ENCODE measurements at regions not wholly inside any gene's neighbourhood (a gene's known extent, or its start where the extent isn't known, plus 50 kb on each side); places are given as distances from the start of the nearest gene placed in this dataset.

DNA sequence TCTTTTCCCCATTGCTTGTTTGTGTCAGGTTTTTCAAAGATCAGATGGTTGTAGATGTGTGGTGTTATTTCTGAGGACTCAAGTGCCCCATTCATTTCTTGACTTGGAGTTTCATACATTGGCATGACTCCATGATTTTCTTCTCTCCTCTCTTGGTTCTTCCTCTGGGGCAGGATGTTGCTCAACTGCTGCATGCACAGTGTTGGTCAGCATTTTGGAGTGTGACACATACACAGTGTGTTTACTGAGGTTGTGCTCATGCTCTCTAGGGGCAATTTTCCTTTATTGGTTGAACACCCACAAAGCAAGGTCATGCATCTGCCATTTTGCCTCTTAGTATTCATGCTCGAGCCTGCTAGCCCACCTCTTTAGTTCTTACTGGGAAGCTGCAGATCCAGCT lies 1993.8 kb downstream of the ARAP2 start:
- TF ChIP-seq, protein P1, sequence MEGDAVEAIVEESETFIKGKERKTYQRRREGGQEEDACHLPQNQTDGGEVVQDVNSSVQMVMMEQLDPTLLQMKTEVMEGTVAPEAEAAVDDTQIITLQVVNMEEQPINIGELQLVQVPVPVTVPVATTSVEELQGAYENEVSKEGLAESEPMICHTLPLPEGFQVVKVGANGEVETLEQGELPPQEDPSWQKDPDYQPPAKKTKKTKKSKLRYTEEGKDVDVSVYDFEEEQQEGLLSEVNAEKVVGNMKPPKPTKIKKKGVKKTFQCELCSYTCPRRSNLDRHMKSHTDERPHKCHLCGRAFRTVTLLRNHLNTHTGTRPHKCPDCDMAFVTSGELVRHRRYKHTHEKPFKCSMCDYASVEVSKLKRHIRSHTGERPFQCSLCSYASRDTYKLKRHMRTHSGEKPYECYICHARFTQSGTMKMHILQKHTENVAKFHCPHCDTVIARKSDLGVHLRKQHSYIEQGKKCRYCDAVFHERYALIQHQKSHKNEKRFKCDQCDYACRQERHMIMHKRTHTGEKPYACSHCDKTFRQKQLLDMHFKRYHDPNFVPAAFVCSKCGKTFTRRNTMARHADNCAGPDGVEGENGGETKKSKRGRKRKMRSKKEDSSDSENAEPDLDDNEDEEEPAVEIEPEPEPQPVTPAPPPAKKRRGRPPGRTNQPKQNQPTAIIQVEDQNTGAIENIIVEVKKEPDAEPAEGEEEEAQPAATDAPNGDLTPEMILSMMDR (conservative IDR thresholded peaks at IDR 0.05; ENCODE audit: low read length): no peak
- no peak for TF ChIP-seq EZH2phosphoT487 (IDR thresholded peaks at IDR 0.05; ENCODE audit: borderline replicate concordance)

Measured in Loucy (cell line).